Activated naive CD4-positive, alpha-beta T cell treated with anti-CD3 and anti-CD28 coated beads, Interleukin-2, amount 50 U/mL, for 24 hours (primary cell): ENCODE measurements at regions not wholly inside any gene's neighbourhood (a gene's known extent, or its start where the extent isn't known, plus 50 kb on each side); places are given as distances from the start of the nearest gene placed in this dataset.

ENCODE experiments used
- H3K27ac Mint-ChIP-seq: one replicate; pipeline ENCODE4 v1.8.0; 2021; ENCODE audit warnings: mild to moderate bottlenecking, mixed read lengths
- H3K27me3 Mint-ChIP-seq: one replicate; pipeline ENCODE4 v1.8.0; 2021; ENCODE audit warnings: mixed read lengths
- H3K36me3 Mint-ChIP-seq: one replicate; pipeline ENCODE4 v1.8.0; 2021; ENCODE audit warnings: mixed read lengths
- H3K4me1 Mint-ChIP-seq: one replicate; pipeline ENCODE4 v1.8.0; 2021; ENCODE audit warnings: mixed read lengths
- H3K4me3 Mint-ChIP-seq: one replicate; pipeline ENCODE4 v1.8.0; 2021; ENCODE audit warnings: mild to moderate bottlenecking, mixed read lengths
- H3K9me3 Mint-ChIP-seq: one replicate; pipeline ENCODE4 v1.8.0; 2021; ENCODE audit warnings: mixed read lengths

GRCh38 chr13:104326523-104326922 is 1260.3 kb upstream of the SLC10A2 start:
- no peaks in the 10 kb centered on the region for H3K4me1 Mint-ChIP-seq
- peaks cover 5% of the 10 kb centered on the region for H3K9me3 Mint-ChIP-seq
- H3K27ac Mint-ChIP-seq: no peak overlapping the region
- no peak overlapping the region for H3K4me3 Mint-ChIP-seq
- no peaks in the 10 kb centered on the region for H3K36me3 Mint-ChIP-seq
- H3K27me3 Mint-ChIP-seq: no peaks in the 10 kb centered on the region

GRCh38 chr13:104321756-104322155 is 1255.5 kb upstream of the SLC10A2 start:
- Mint-ChIP-seq H3K9me3 (no peaks in the 10 kb centered on the region), H3K36me3 (no peaks in the 10 kb centered on the region), H3K4me3 (no peak overlapping the region), H3K4me1 (no peaks in the 10 kb centered on the region), H3K27ac (no peak overlapping the region), H3K27me3 (no peaks in the 10 kb centered on the region)

- H3K36me3 Mint-ChIP-seq: no peaks in the 10 kb centered on the region
Measured at GRCh38 chr13:104320446-104320845, 1254.2 kb upstream of the SLC10A2 start.

GRCh38 chr13:104318121-104318520 is 1251.9 kb upstream of the SLC10A2 start:
- no peak overlapping the region for H3K27ac Mint-ChIP-seq
- no peaks in the 10 kb centered on the region for H3K36me3 Mint-ChIP-seq
- no peak overlapping the region for H3K4me3 Mint-ChIP-seq
- no peaks in the 10 kb centered on the region for H3K9me3 Mint-ChIP-seq
- H3K27me3 Mint-ChIP-seq: no peaks in the 10 kb centered on the region
- no peaks in the 10 kb centered on the region for H3K4me1 Mint-ChIP-seq

More at GRCh38 chr13:104320446-104320845, 1254.2 kb upstream of the SLC10A2 start:
- Mint-ChIP-seq H3K27me3 (no peaks in the 10 kb centered on the region), H3K9me3 (no peaks in the 10 kb centered on the region), H3K27ac (no peak overlapping the region), H3K4me1 (no peaks in the 10 kb centered on the region), H3K4me3 (no peak overlapping the region)

- Mint-ChIP-seq H3K4me1 (no peaks in the 10 kb centered on the region), H3K36me3 (no peaks in the 10 kb centered on the region), H3K27me3 (no peaks in the 10 kb centered on the region), H3K27ac (no peak overlapping the region), H3K9me3 (peaks cover 6% of the 10 kb centered on the region), H3K4me3 (no peak overlapping the region)
Measured at GRCh38 chr13:104315606-104316005, 1249.4 kb upstream of the SLC10A2 start.

- H3K27me3 Mint-ChIP-seq: no peaks in the 10 kb centered on the region
- H3K9me3 Mint-ChIP-seq: peaks cover 6% of the 10 kb centered on the region
- H3K27ac Mint-ChIP-seq: no peak overlapping the region
- H3K4me3 Mint-ChIP-seq: no peak overlapping the region
- no peaks in the 10 kb centered on the region for H3K36me3 Mint-ChIP-seq
- H3K4me1 Mint-ChIP-seq: no peaks in the 10 kb centered on the region
Measured at GRCh38 chr13:104314926-104315535, 1248.8 kb upstream of the SLC10A2 start.

GRCh38 chr13:104314321-104314720 is 1248.1 kb upstream of the SLC10A2 start:
- Mint-ChIP-seq H3K36me3 (no peaks in the 10 kb centered on the region), H3K27me3 (no peaks in the 10 kb centered on the region), H3K4me3 (no peak overlapping the region), H3K9me3 (peaks cover 6% of the 10 kb centered on the region), H3K27ac (no peak overlapping the region), H3K4me1 (no peaks in the 10 kb centered on the region)

- H3K4me3 Mint-ChIP-seq: no peak overlapping the region
- H3K9me3 Mint-ChIP-seq: peaks cover 10% of the 10 kb centered on the region
- no peaks in the 10 kb centered on the region for H3K36me3 Mint-ChIP-seq
- H3K27ac Mint-ChIP-seq: no peak overlapping the region
- no peaks in the 10 kb centered on the region for H3K4me1 Mint-ChIP-seq
- H3K27me3 Mint-ChIP-seq: no peaks in the 10 kb centered on the region
Measured at GRCh38 chr13:104310861-104311260, 1244.6 kb upstream of the SLC10A2 start.

- H3K27ac Mint-ChIP-seq: no peak overlapping the region
- peaks cover 10% of the 10 kb centered on the region for H3K9me3 Mint-ChIP-seq
- no peak overlapping the region for H3K4me3 Mint-ChIP-seq
- no peaks in the 10 kb centered on the region for H3K4me1 Mint-ChIP-seq
- H3K27me3 Mint-ChIP-seq: no peaks in the 10 kb centered on the region
- H3K36me3 Mint-ChIP-seq: no peaks in the 10 kb centered on the region
Measured at GRCh38 chr13:104309431-104309830, 1243.2 kb upstream of the SLC10A2 start.

GRCh38 chr13:104301171-104301975 is 1235.2 kb upstream of the SLC10A2 start:
- H3K4me3 Mint-ChIP-seq: no peak overlapping the region
- no peaks in the 10 kb centered on the region for H3K36me3 Mint-ChIP-seq
- no peaks in the 10 kb centered on the region for H3K27me3 Mint-ChIP-seq
- no peak overlapping the region for H3K27ac Mint-ChIP-seq
- no peaks in the 10 kb centered on the region for H3K4me1 Mint-ChIP-seq
- peaks cover 8% of the 10 kb centered on the region for H3K9me3 Mint-ChIP-seq

- Mint-ChIP-seq H3K27ac (no peak overlapping the region), H3K9me3 (peaks cover 5% of the 10 kb centered on the region), H3K36me3 (no peaks in the 10 kb centered on the region), H3K27me3 (no peaks in the 10 kb centered on the region), H3K4me1 (no peaks in the 10 kb centered on the region), H3K4me3 (no peak overlapping the region)
Measured at GRCh38 chr13:104297075-104297474, 1230.9 kb upstream of the SLC10A2 start.

GRCh38 chr13:104296286-104296685 is 1230.1 kb upstream of the SLC10A2 start:
- Mint-ChIP-seq H3K4me3 (no peak overlapping the region), H3K4me1 (no peaks in the 10 kb centered on the region), H3K27me3 (no peaks in the 10 kb centered on the region), H3K9me3 (peaks cover 1% of the 10 kb centered on the region), H3K36me3 (no peaks in the 10 kb centered on the region), H3K27ac (no peak overlapping the region)

- no peak overlapping the region for H3K27ac Mint-ChIP-seq
- H3K4me1 Mint-ChIP-seq: no peaks in the 10 kb centered on the region
- no peak overlapping the region for H3K4me3 Mint-ChIP-seq
- H3K9me3 Mint-ChIP-seq: no peaks in the 10 kb centered on the region
- no peaks in the 10 kb centered on the region for H3K36me3 Mint-ChIP-seq
- H3K27me3 Mint-ChIP-seq: no peaks in the 10 kb centered on the region
Measured at GRCh38 chr13:104295537-104295936, 1229.3 kb upstream of the SLC10A2 start.

- no peaks in the 10 kb centered on the region for H3K4me1 Mint-ChIP-seq
- no peak overlapping the region for H3K27ac Mint-ChIP-seq
- no peak overlapping the region for H3K4me3 Mint-ChIP-seq
- no peaks in the 10 kb centered on the region for H3K27me3 Mint-ChIP-seq
- no peaks in the 10 kb centered on the region for H3K36me3 Mint-ChIP-seq
- no peaks in the 10 kb centered on the region for H3K9me3 Mint-ChIP-seq
Measured at GRCh38 chr13:104289400-104289799, 1223.2 kb upstream of the SLC10A2 start.

GRCh38 chr13:104288496-104288895 is 1222.3 kb upstream of the SLC10A2 start:
- Mint-ChIP-seq H3K27me3 (no peaks in the 10 kb centered on the region), H3K27ac (no peak overlapping the region), H3K9me3 (no peaks in the 10 kb centered on the region), H3K4me3 (no peak overlapping the region), H3K4me1 (no peaks in the 10 kb centered on the region), H3K36me3 (no peaks in the 10 kb centered on the region)

- H3K9me3 Mint-ChIP-seq: no peaks in the 10 kb centered on the region
- no peak overlapping the region for H3K4me3 Mint-ChIP-seq
- no peaks in the 10 kb centered on the region for H3K36me3 Mint-ChIP-seq
- no peak overlapping the region for H3K27ac Mint-ChIP-seq
- H3K4me1 Mint-ChIP-seq: no peaks in the 10 kb centered on the region
- H3K27me3 Mint-ChIP-seq: no peaks in the 10 kb centered on the region
Measured at GRCh38 chr13:104286566-104287290, 1220.5 kb upstream of the SLC10A2 start.
